Stimulated activated naive CD8-positive, alpha-beta T cell treated with anti-CD3 and anti-CD28 coated beads, Interleukin-15, amount 100 ng/mL, for 72 hours (primary cell): ENCODE measurements at regions not wholly inside any gene's neighbourhood (a gene's known extent, or its start where the extent isn't known, plus 50 kb on each side); places are given as distances from the start of the nearest gene placed in this dataset.
"Not testable (repeated sequence)": the region's sequence is repeated elsewhere in the genome, so short reads cannot be mapped to it uniquely, and the experiment has no call there.

Source experiments
- ATAC-seq: fragments of 150-1000 bp; cut with Tn5 transposase; 2 replicates; pipeline ENCODE4 v1.10.0; 2021; ENCODE audit warnings: mild to moderate bottlenecking, moderate library complexity
- DNase-seq, 2 donors: peaks; one replicate each; pipeline ENCODE4 v3.0.0; 2021 to 2022
- H3K27ac Mint-ChIP-seq, 2 donors: one replicate each; pipeline ENCODE4 v1.8.0; 2022; ENCODE audit warnings: mild to moderate bottlenecking in 2 of 2, mixed read lengths in 2 of 2, moderate library complexity in 2 of 2
- H3K27me3 Mint-ChIP-seq: one replicate; pipeline ENCODE4 v1.8.0; 2022; ENCODE audit warnings: mixed read lengths
- H3K4me1 Mint-ChIP-seq: one replicate; pipeline ENCODE4 v1.8.0; 2022; ENCODE audit warnings: mild to moderate bottlenecking, mixed read lengths
- H3K4me3 Mint-ChIP-seq, 2 donors: one replicate each; pipeline ENCODE4 v1.8.0; 2022; ENCODE audit warnings: mild to moderate bottlenecking in 2 of 2, mixed read lengths in 2 of 2, moderate library complexity in 1 of 2
- H3K9me3 Mint-ChIP-seq, 2 donors: one replicate each; pipeline ENCODE4 v1.8.0; 2022; ENCODE audit warnings: mixed read lengths in 2 of 2

DNA sequence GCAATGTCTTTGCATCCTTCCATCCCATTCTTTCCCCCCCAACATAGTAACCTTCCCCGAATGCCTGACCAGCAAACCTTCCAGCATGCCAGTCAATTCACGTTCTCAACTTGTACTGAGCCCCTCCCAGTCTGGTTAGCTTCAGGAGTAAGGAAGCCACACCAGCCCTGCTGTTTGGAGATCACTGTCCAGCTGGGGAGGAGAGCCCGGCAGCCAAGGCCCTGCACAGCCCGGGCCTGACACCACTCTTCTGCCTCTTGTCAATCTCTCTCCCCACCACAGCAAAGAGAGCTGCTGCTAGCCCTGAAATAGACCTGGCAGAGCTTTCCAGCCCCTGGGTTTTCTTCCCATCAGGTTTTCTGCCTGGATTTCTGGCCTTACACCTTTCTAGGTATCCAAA is 185.8 kb upstream of the ID2 start:
- H3K4me3 Mint-ChIP-seq, result no peak overlapping the region
- H3K9me3 Mint-ChIP-seq, result no peaks in the 10 kb centered on the region
- ATAC-seq (no peak), DNase-seq (no peak)
- no peak overlapping the region for H3K27ac Mint-ChIP-seq
- peaks cover 24% of the 10 kb centered on the region for H3K27me3 Mint-ChIP-seq
- H3K4me1 Mint-ChIP-seq, result peaks cover 12% of the 10 kb centered on the region

- ATAC-seq (no peak), DNase-seq (no peak)
- H3K4me1 Mint-ChIP-seq, result peaks cover 12% of the 10 kb centered on the region
- peak overlapping the region in 1 of 2 donors; percentile 27 for H3K27ac Mint-ChIP-seq
- H3K9me3 Mint-ChIP-seq, result no peaks in the 10 kb centered on the region
- no peak overlapping the region for H3K4me3 Mint-ChIP-seq
- peaks cover 20% of the 10 kb centered on the region for H3K27me3 Mint-ChIP-seq
Observed at GRCh38 chr2:8496617-8497016, 185.2 kb upstream of the ID2 start.

DNA sequence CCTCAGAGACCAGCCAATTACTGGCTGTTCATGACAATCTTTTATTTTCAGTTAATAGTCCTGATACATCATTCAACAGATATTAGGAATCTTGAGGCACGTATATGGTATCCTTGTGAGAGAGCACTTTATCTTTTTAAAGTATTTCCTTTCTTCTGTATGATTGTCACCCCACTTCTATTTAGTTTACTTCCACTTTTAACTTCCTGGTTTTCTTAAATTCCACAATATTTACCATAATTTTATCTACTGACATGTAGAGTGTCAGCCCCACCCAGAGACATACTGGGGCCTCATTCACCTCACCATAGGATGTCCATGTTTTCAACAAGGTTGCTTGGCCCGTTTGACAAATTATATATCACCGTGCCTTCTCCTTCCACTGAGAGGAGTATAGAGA is 182.9 kb upstream of the ID2 start:
- peaks cover 12% of the 10 kb centered on the region for H3K4me1 Mint-ChIP-seq
- H3K27me3 Mint-ChIP-seq, result peaks cover 16% of the 10 kb centered on the region
- ATAC-seq (no peak), DNase-seq (no peak)
- no peak overlapping the region for H3K4me3 Mint-ChIP-seq
- H3K27ac Mint-ChIP-seq, result no peak overlapping the region
- H3K9me3 Mint-ChIP-seq, result no peaks in the 10 kb centered on the region

DNA sequence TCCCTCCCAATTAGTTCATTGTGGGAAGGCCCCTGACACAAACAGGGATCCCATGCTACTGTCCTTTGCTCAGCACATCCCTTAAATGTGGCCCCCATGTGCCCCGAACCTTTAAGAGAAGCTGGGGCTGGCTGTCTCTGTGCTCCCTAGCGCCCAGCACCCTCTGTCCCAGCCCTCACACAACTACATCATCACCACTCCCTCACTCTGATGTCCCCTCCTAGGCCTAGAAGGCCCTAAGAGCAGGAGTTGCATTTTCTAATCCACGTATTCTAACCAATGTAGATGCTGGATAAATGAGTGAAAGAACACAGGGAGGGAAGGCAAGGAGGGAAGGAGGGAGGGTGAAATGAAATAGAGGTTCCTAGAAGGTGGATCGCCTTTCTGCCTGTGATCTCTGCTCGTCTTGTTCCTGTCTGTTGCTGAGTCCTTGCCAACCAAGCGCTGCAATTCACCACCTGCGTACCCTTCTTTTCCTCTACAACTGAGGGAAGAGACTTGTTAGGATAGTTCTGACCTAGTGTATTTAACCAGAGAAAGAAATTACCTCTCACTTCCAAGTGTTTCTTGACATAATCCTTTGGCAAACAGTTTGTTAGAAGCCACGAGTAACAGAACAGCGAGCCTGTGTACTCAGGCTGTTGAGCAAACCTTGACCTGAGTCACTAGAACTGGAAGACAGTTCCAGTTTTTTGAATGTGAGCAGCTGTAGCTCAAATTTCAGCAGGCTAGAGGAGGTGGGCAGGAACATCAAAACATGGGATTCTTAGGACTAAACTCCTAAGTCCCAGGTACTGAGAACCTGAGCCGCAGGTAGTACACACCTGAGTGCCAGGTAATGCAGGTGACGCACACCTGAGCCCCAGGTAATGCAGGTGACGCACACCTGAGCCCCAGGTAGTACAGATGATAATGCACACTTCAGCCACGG is 181.5 kb upstream of the ID2 start:
- peaks cover 16% of the 10 kb centered on the region for H3K27me3 Mint-ChIP-seq

DNA sequence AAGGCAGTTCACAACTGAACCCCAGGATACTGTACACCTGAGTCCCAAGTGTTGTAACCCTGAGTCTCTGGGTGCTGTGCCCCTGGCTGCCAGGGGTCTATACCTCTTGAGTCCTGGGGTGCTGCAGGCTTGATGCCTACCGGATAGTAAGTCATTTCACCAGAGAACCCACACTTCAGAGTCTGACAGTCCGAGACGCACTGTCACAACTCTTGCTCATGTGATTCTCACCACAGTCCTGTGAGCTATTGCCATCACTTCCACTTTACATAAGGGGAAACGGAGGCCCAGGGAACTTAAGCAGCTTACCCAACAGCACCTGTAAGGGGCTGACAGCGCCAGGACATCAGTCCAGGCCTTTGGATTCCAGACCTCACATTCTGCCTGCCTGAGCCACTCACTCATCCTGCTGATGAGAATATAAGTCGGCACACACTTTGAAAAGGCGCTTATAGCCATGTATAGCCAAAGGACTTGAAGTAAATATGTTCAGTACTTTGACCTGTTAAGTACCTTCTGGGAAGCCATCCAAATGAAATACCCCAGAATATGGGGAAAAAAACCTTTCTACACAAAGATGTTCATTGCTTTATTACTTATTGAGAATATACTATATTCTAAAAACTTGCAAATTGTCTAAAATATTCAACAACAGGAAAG is 180.7 kb upstream of the ID2 start:
- Mint-ChIP-seq H3K27ac (no peak overlapping the region), H3K27me3 (peaks cover 8% of the 10 kb centered on the region), H3K4me3 (no peak overlapping the region), H3K9me3 (no peaks in the 10 kb centered on the region), H3K4me1 (peaks cover 12% of the 10 kb centered on the region)
- DNase-seq, result no peak
- ATAC-seq, result no peak

More for the DNA sequence above, 181.5 kb upstream of the ID2 start:
- no peak for ATAC-seq
- Mint-ChIP-seq H3K4me1 (peaks cover 15% of the 10 kb centered on the region), H3K27ac (peak overlapping the region in 1 of 2 donors; percentile 7), H3K9me3 (no peaks in the 10 kb centered on the region), H3K4me3 (no peak overlapping the region)
- DNase-seq, result no peak

GRCh38 chr2:8502316-8502715 is 179.5 kb upstream of the ID2 start:
- Mint-ChIP-seq H3K9me3 (no peaks in the 10 kb centered on the region), H3K27ac (no peak overlapping the region), H3K27me3 (no peaks in the 10 kb centered on the region), H3K4me1 (peaks cover 12% of the 10 kb centered on the region), H3K4me3 (no peak overlapping the region)
- DNase-seq (no peak), ATAC-seq (no peak)

DNA sequence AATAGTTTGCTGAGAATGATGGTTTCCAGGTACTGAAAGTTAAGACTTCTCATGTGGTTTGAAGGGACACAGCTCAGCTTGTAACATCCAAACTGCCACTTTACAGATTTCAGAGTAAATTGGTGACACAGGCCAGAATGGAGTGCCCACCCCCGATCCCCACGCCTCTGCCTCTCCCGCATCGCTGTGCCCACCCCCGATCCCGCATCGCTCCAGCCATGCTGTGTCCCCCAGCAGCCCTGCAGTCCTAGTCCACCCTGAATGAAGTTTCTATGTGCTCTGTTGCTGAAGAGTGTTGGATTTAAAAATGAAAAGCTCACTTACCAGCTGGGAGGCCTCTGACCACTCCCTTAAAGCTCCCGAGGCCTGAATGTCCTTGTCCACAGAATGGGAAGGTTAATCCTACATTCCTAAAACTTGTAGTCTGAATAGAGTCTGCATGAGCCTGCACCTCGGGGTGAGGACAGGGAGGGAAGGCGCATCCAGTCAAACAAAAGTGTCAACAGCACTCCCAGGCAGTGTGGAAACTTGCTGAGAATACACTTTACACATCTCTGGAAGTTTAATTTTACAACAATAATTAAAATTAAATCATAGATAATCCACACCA is 176.4 kb upstream of the ID2 start:
- DNase-seq, result no peak
- H3K4me1 Mint-ChIP-seq, result peaks cover 5% of the 10 kb centered on the region
- peaks cover 6 to 25% of the 10 kb centered on the region in 2 donors for H3K9me3 Mint-ChIP-seq
- H3K4me3 Mint-ChIP-seq, result no peak overlapping the region
- ATAC-seq, result no peak
- H3K27ac Mint-ChIP-seq, result no peak overlapping the region
- H3K27me3 Mint-ChIP-seq, result no peaks in the 10 kb centered on the region

- Mint-ChIP-seq H3K27me3 (no peaks in the 10 kb centered on the region), H3K27ac (no peak overlapping the region), H3K4me1 (peaks cover 10% of the 10 kb centered on the region), H3K9me3 (peaks cover 6 to 32% of the 10 kb centered on the region in 2 donors), H3K4me3 (no peak overlapping the region)
- ATAC-seq (no peak), DNase-seq (no peak)
Observed at GRCh38 chr2:8506746-8507145, 175.1 kb upstream of the ID2 start.

GRCh38 chr2:8508766-8509165 is 173.1 kb upstream of the ID2 start:
- H3K27ac Mint-ChIP-seq, result no peak overlapping the region
- H3K4me1 Mint-ChIP-seq, result peaks cover 29% of the 10 kb centered on the region
- DNase-seq, result no peak
- H3K27me3 Mint-ChIP-seq, result no peaks in the 10 kb centered on the region
- no peak for ATAC-seq
- no peak overlapping the region for H3K4me3 Mint-ChIP-seq
- peaks cover 11 to 44% of the 10 kb centered on the region in 2 donors for H3K9me3 Mint-ChIP-seq

- DNase-seq, result no peak
- Mint-ChIP-seq H3K27me3 (no peaks in the 10 kb centered on the region), H3K4me1 (peaks cover 38% of the 10 kb centered on the region), H3K27ac (no peak overlapping the region), H3K4me3 (no peak overlapping the region), H3K9me3 (peaks cover 11 to 51% of the 10 kb centered on the region in 2 donors)
- no peak for ATAC-seq
Observed at GRCh38 chr2:8509621-8510020, 172.2 kb upstream of the ID2 start.

DNA sequence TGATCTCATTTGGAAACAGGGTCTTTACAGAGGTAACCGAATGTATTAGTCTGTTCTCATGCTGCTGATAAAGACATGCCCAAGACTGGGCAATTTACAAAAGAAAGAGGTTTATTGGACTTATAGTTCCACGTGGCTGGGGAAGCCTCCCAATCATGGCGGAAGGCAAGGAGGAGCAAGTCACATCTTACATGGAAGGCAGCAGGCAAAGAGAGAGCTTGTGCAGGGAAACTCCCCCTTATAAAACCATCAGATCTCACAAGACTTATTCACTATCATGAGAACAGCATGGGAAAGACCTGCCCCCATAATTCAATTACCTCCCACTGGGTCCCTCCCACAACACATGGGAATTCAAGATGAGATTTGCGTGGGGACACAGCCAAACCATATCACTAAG is 171.8 kb upstream of the ID2 start:
- not testable (repeated sequence) for ATAC-seq, H3K27ac Mint-ChIP-seq, DNase-seq, H3K4me3 Mint-ChIP-seq, H3K27me3 Mint-ChIP-seq
- Mint-ChIP-seq H3K9me3 (peaks cover 11 to 52% of the 10 kb centered on the region in 2 donors), H3K4me1 (peaks cover 42% of the 10 kb centered on the region)

GRCh38 chr2:8510519-8510918 is 171.3 kb upstream of the ID2 start:
- peaks cover 11 to 52% of the 10 kb centered on the region in 2 donors for H3K9me3 Mint-ChIP-seq
- no peak overlapping the region for H3K4me3 Mint-ChIP-seq
- no peak overlapping the region for H3K27ac Mint-ChIP-seq
- H3K4me1 Mint-ChIP-seq, result peaks cover 43% of the 10 kb centered on the region
- DNase-seq, result no peak
- no peaks in the 10 kb centered on the region for H3K27me3 Mint-ChIP-seq
- no peak for ATAC-seq

DNA sequence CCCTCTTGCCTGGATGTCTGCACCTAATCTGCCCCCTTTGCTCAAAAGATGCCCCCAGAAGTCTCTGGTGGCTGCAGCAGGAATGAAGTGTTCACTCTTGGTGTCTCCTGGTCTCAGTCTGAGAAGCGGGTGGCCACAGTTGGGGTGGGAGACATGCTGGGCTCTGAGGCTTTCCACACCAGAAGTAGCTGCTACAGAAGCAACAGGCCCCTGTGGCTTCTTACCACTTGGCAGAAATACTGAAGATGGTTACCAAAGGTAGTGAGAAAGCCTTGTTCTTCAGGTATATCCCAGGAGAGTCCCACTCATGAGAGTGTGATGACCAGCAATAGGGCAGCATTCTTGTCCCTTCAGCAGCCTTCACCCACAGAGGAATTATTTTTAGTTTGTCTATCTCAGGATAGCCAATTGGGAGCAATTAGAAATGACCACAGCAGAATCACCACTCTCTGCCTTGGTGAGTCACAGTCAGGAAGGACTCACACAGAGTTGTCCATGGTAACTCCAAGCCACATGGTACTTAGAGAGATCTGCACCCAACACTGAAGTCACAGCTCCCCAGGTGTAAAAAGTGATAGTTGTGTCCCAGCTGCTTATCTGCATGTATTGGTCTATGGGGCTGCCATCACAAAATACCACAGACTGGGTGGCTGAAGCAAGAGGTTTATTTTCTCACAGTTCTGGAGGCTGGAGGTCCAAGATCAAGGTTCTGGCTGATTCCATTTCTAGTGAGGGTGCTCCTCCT is 169.8 kb upstream of the ID2 start:
- DNase-seq (no peak), ATAC-seq (no peak)
- Mint-ChIP-seq H3K27ac (peak overlapping the region in 1 of 2 donors; percentile 10), H3K4me1 (peaks cover 54% of the 10 kb centered on the region), H3K27me3 (no peaks in the 10 kb centered on the region), H3K9me3 (peaks cover 11 to 52% of the 10 kb centered on the region in 2 donors), H3K4me3 (no peak overlapping the region)

DNA sequence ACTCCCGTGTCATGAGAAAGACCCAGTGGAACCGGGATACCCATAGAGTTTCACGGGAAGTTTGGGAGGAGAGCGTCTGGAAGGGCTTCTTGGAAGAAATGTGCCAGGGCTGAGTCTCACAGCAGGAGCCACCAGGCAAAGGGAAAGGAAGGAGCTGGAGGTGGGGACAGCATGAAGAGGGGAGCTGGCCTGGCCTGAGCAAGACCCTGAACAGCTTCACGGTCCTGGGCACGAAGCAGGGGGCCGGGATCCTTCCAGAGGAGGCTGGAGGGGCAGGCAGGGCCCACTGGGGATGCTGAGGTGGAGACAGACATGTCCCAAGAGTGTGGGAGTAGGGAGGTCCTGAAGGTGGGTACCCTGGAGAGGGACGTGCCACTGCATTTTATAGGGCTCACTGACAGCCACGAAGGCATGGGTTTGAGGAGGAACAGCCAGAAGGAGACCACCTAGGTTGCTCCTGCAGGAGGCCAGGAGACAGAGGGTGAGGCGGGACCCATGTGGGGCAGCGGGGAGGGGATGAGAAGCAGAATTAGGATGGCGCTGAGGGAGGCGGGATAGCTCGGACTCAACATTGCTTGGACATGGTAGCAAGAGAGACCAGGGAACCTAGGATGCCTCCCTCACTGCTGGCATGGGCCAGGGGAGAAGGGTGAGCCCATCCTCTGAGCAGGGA is 168.1 kb upstream of the ID2 start:
- no peak for DNase-seq
- Mint-ChIP-seq H3K27me3 (no peaks in the 10 kb centered on the region), H3K4me3 (peak overlapping the region; percentile 40 to 41), H3K9me3 (peaks cover 11 to 44% of the 10 kb centered on the region in 2 donors), H3K27ac (peak overlapping the region in 1 of 2 donors; percentile 8), H3K4me1 (peaks cover 60% of the 10 kb centered on the region)
- ATAC-seq, result no peak

DNA sequence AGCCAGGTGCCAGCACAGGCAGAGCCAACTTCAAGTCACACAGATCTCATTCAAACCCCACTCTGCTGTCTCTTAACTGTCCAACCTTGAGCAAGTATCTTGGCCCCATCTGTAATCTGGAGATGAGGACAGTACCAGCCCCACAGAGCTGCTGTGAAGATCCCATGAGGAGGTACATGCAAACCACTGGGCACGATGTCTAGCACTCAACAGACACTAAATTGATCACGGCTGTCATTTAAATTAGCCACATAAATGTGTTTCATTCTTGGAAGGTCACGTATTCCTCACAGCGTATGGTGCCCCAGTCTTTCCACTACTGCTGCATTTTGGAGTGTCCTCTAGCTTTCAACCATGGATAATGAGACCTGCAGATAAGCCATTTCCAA is 167.6 kb upstream of the ID2 start:
- DNase-seq, result no peak
- Mint-ChIP-seq H3K4me3 (peak overlapping the region; percentile 60 to 70), H3K27ac (peak overlapping the region; percentile 66 to 69), H3K27me3 (no peaks in the 10 kb centered on the region), H3K4me1 (peaks cover 62% of the 10 kb centered on the region), H3K9me3 (peaks cover 11 to 39% of the 10 kb centered on the region in 2 donors)
- ATAC-seq, result no peak
